ENCODE measurements at regions not wholly inside any gene's neighbourhood (a gene's known extent, or its start where the extent isn't known, plus 50 kb on each side); places are given as distances from the start of the nearest gene placed in this dataset.

GRCh38 chr1:113293256-113293626 lies 97.1 kb upstream of the MAGI3 start:
- H3K36me3 Mint-ChIP-seq (ENCODE audit: low read depth, unreplicated experiment) = no peaks in the 10 kb centered on the region
- H3K27ac ChIP-seq (ENCODE audit: low read depth, low read length) = no peak overlapping the region
- H3K9me3 Mint-ChIP-seq (ENCODE audit: unreplicated experiment) = no peaks in the 10 kb centered on the region
- no peaks in the 10 kb centered on the region for H3K4me1 ChIP-seq (ENCODE audit: insufficient read depth, low read length)
- DNase-seq (ENCODE audit: low read depth) = no peak
- H2AFZ ChIP-seq (ENCODE audit: low read depth, low read length) = no peak overlapping the region
- no peaks in the 10 kb centered on the region for H3K79me2 ChIP-seq (ENCODE audit: insufficient read depth, low read length)
- H3K4me1 Mint-ChIP-seq (ENCODE audit: low read depth, unreplicated experiment) = peaks cover 3% of the 10 kb centered on the region
- H3K4me2 ChIP-seq (ENCODE audit: low read length) = no peak overlapping the region
- no peak overlapping the region for H3K9ac ChIP-seq (ENCODE audit: low read length)
- TF ChIP-seq CTCF (IDR thresholded peaks at IDR 0.05; ENCODE audit: insufficient read depth, low read depth, low read length) (no peak), EZH2 (IDR thresholded peaks at IDR 0.05; ENCODE audit: insufficient read depth, low read length) (no peak)
- no peaks in the 10 kb centered on the region for H4K20me1 ChIP-seq (ENCODE audit: insufficient read depth, low read length)
- H3K9me3 ChIP-seq (ENCODE audit: insufficient read depth, low read depth, low read length) = no peaks in the 10 kb centered on the region
- H3K4me3 Mint-ChIP-seq (ENCODE audit: unreplicated experiment) = no peak overlapping the region
- H3K27me3 ChIP-seq (ENCODE audit: insufficient read depth, low read length) = no peaks in the 10 kb centered on the region
- no peaks in the 10 kb centered on the region for H3K36me3 ChIP-seq (ENCODE audit: insufficient read depth, low read length)
- H3K27me3 Mint-ChIP-seq (ENCODE audit: low read depth, unreplicated experiment) = peaks cover 5% of the 10 kb centered on the region
- no peak overlapping the region for H3K4me3 ChIP-seq (ENCODE audit: insufficient read depth, low read depth, low read length)
- no peak for FAIRE-seq
- H3K27ac Mint-ChIP-seq (ENCODE audit: unreplicated experiment) = no peak overlapping the region

- Histone ChIP-seq H2AFZ (ENCODE audit: low read depth, low read length) (no peak overlapping the region), H3K27me3 (ENCODE audit: insufficient read depth, low read length) (peaks cover 5% of the 10 kb centered on the region), H3K9ac (ENCODE audit: low read length) (no peak overlapping the region), H3K36me3 (ENCODE audit: insufficient read depth, low read length) (no peaks in the 10 kb centered on the region), H3K4me2 (ENCODE audit: low read length) (no peak overlapping the region), H3K27ac (ENCODE audit: low read depth, low read length) (no peak overlapping the region), H3K9me3 (ENCODE audit: insufficient read depth, low read depth, low read length) (no peaks in the 10 kb centered on the region), H3K79me2 (ENCODE audit: insufficient read depth, low read length) (no peaks in the 10 kb centered on the region), H3K4me3 (ENCODE audit: insufficient read depth, low read depth, low read length) (no peak overlapping the region), H4K20me1 (ENCODE audit: insufficient read depth, low read length) (no peaks in the 10 kb centered on the region), H3K4me1 (ENCODE audit: insufficient read depth, low read length) (no peaks in the 10 kb centered on the region)
- no peaks in the 10 kb centered on the region for H3K9me3 Mint-ChIP-seq (ENCODE audit: unreplicated experiment)
- DNase-seq (ENCODE audit: low read depth) (no peak), FAIRE-seq (no peak)
- TF ChIP-seq EZH2 (IDR thresholded peaks at IDR 0.05; ENCODE audit: insufficient read depth, low read length) (no peak), CTCF (IDR thresholded peaks at IDR 0.05; ENCODE audit: insufficient read depth, low read depth, low read length) (no peak)
- H3K4me3 Mint-ChIP-seq (ENCODE audit: unreplicated experiment) = no peak overlapping the region
- H3K4me1 Mint-ChIP-seq (ENCODE audit: low read depth, unreplicated experiment) = no peaks in the 10 kb centered on the region
- no peaks in the 10 kb centered on the region for H3K27me3 Mint-ChIP-seq (ENCODE audit: low read depth, unreplicated experiment)
- no peak overlapping the region for H3K27ac Mint-ChIP-seq (ENCODE audit: unreplicated experiment)
- no peaks in the 10 kb centered on the region for H3K36me3 Mint-ChIP-seq (ENCODE audit: low read depth, unreplicated experiment)
Measured at GRCh38 chr1:113297749-113298148, 92.6 kb upstream of the MAGI3 start.

- H3K9ac ChIP-seq (ENCODE audit: low read length) = no peak overlapping the region
- no peak for TF ChIP-seq EZH2 (IDR thresholded peaks at IDR 0.05; ENCODE audit: insufficient read depth, low read length)
- no peak for TF ChIP-seq CTCF (IDR thresholded peaks at IDR 0.05; ENCODE audit: insufficient read depth, low read depth, low read length)
- no peak overlapping the region for H2AFZ ChIP-seq (ENCODE audit: low read depth, low read length)
- no peaks in the 10 kb centered on the region for H3K9me3 Mint-ChIP-seq (ENCODE audit: unreplicated experiment)
- H3K4me2 ChIP-seq (ENCODE audit: low read length) = no peak overlapping the region
- H3K36me3 Mint-ChIP-seq (ENCODE audit: low read depth, unreplicated experiment) = no peaks in the 10 kb centered on the region
- H3K27ac ChIP-seq (ENCODE audit: low read depth, low read length) = no peak overlapping the region
- DNase-seq (ENCODE audit: low read depth) (no peak), FAIRE-seq (no peak)
- H4K20me1 ChIP-seq (ENCODE audit: insufficient read depth, low read length) = no peaks in the 10 kb centered on the region
- no peak overlapping the region for H3K4me3 Mint-ChIP-seq (ENCODE audit: unreplicated experiment)
- no peaks in the 10 kb centered on the region for H3K4me1 ChIP-seq (ENCODE audit: insufficient read depth, low read length)
- peaks cover 5% of the 10 kb centered on the region for H3K27me3 ChIP-seq (ENCODE audit: insufficient read depth, low read length)
- H3K27ac Mint-ChIP-seq (ENCODE audit: unreplicated experiment) = no peak overlapping the region
- no peaks in the 10 kb centered on the region for H3K4me1 Mint-ChIP-seq (ENCODE audit: low read depth, unreplicated experiment)
- H3K79me2 ChIP-seq (ENCODE audit: insufficient read depth, low read length) = no peaks in the 10 kb centered on the region
- no peak overlapping the region for H3K4me3 ChIP-seq (ENCODE audit: insufficient read depth, low read depth, low read length)
- no peaks in the 10 kb centered on the region for H3K27me3 Mint-ChIP-seq (ENCODE audit: low read depth, unreplicated experiment)
- no peaks in the 10 kb centered on the region for H3K36me3 ChIP-seq (ENCODE audit: insufficient read depth, low read length)
- no peaks in the 10 kb centered on the region for H3K9me3 ChIP-seq (ENCODE audit: insufficient read depth, low read depth, low read length)
Measured at GRCh38 chr1:113298941-113299340, 91.4 kb upstream of the MAGI3 start.
